ENCODE measurements at regions not wholly inside any gene's neighbourhood (a gene's known extent, or its start where the extent isn't known, plus 50 kb on each side); places are given as distances from the start of the nearest gene placed in this dataset.

GRCh38 chr14:58947814-58948445 lies 240.5 kb upstream of the DAAM1 start:
- H3K9me3 ChIP-seq (ENCODE audit: insufficient read depth, low read length): peaks cover 8% of the 10 kb centered on the region; the same call in 1 of the 2 replicates
- TF ChIP-seq SUZ12 (IDR thresholded peaks at IDR 0.05; ENCODE audit: extremely low read depth, insufficient read depth, insufficient read length): no peak
- no peak for TF ChIP-seq YY1 (IDR thresholded peaks at IDR 0.05; ENCODE audit: insufficient read depth, insufficient read length)
- TF ChIP-seq ZNF274 (IDR thresholded peaks at IDR 0.05; ENCODE audit: low read depth, low read length): no peak
- no peak overlapping the region for H3K9ac ChIP-seq (ENCODE audit: insufficient read length, low read depth)
- H3K27me3 ChIP-seq (ENCODE audit: insufficient read depth, insufficient read length): no peaks in the 10 kb centered on the region
- H3K36me3 ChIP-seq (ENCODE audit: insufficient read depth, insufficient read length, low read length): no peaks in the 10 kb centered on the region
- DNase-seq (ENCODE audit: low read depth, low spot score): no peak
- H3K4me3 ChIP-seq (ENCODE audit: insufficient read length, low read depth): no peak overlapping the region
- H3K4me1 ChIP-seq (ENCODE audit: insufficient read depth, insufficient read length): no peaks in the 10 kb centered on the region

DNA sequence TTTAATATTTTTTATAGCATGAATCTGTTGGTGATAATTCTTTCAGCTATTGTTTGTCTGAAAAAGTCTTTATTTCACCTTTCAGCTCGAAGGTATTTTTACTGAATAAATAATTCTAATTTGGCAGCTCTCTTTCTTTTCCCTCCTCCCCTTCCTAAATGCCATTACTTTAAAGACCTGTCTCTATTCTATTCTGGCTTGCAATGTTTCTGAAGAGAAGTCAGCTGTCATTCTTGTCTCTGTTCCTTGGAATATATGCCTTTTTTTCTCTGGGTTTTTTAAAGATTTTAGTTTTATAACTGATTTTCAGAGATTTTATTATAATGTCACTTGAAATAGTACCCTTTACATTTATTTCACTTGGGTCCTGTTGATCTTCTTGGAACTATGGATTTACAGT lies 237.9 kb upstream of the DAAM1 start:
- no peak for DNase-seq (ENCODE audit: low read depth, low spot score)
- TF ChIP-seq YY1 (IDR thresholded peaks at IDR 0.05; ENCODE audit: insufficient read depth, insufficient read length): no peak
- TF ChIP-seq ZNF274 (IDR thresholded peaks at IDR 0.05; ENCODE audit: low read depth, low read length): no peak
- no peak for TF ChIP-seq SUZ12 (IDR thresholded peaks at IDR 0.05; ENCODE audit: extremely low read depth, insufficient read depth, insufficient read length)

GRCh38 chr14:58951143-58951542 lies 237.3 kb upstream of the DAAM1 start:
- H3K4me3 ChIP-seq (ENCODE audit: insufficient read length, low read depth): no peak overlapping the region
- H3K4me1 ChIP-seq (ENCODE audit: insufficient read depth, insufficient read length): no peaks in the 10 kb centered on the region
- peaks cover 8% of the 10 kb centered on the region; the same call in 1 of the 2 replicates for H3K9me3 ChIP-seq (ENCODE audit: insufficient read depth, low read length)
- no peak for TF ChIP-seq ZNF274 (IDR thresholded peaks at IDR 0.05; ENCODE audit: low read depth, low read length)
- TF ChIP-seq YY1 (IDR thresholded peaks at IDR 0.05; ENCODE audit: insufficient read depth, insufficient read length): no peak
- no peak for DNase-seq (ENCODE audit: low read depth, low spot score)
- H3K9ac ChIP-seq (ENCODE audit: insufficient read length, low read depth): no peak overlapping the region
- no peaks in the 10 kb centered on the region for H3K36me3 ChIP-seq (ENCODE audit: insufficient read depth, insufficient read length, low read length)
- H3K27me3 ChIP-seq (ENCODE audit: insufficient read depth, insufficient read length): no peaks in the 10 kb centered on the region

More for the DNA sequence above, 237.9 kb upstream of the DAAM1 start:
- Histone ChIP-seq H3K27me3 (ENCODE audit: insufficient read depth, insufficient read length) (no peaks in the 10 kb centered on the region), H3K9ac (ENCODE audit: insufficient read length, low read depth) (no peak overlapping the region), H3K36me3 (ENCODE audit: insufficient read depth, insufficient read length, low read length) (no peaks in the 10 kb centered on the region), H3K9me3 (ENCODE audit: insufficient read depth, low read length) (peaks cover 8% of the 10 kb centered on the region; the same call in 1 of the 2 replicates), H3K4me3 (ENCODE audit: insufficient read length, low read depth) (no peak overlapping the region), H3K4me1 (ENCODE audit: insufficient read depth, insufficient read length) (no peaks in the 10 kb centered on the region)

DNA sequence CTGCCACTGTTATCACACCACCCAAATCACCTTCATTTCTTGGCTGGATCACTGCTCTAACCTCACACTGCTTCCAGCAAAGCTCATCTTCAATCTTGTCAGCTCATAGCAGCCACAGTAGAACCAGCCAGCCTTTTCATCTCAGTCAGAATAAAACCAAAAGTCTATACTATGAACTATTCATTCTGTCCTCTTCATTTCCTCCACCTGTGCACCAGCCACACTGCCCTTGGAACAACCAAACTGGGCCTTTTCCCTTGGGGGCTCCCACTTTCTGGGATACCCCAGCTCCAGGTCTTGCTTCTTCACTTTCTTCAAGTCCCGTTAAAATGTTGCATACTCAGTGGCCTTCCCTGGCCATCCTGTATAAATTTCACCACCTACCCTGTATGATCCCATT lies 234.4 kb upstream of the DAAM1 start:
- no peaks in the 10 kb centered on the region for H3K4me1 ChIP-seq (ENCODE audit: insufficient read depth, insufficient read length)
- H3K27me3 ChIP-seq (ENCODE audit: insufficient read depth, insufficient read length): no peaks in the 10 kb centered on the region
- no peaks in the 10 kb centered on the region for H3K36me3 ChIP-seq (ENCODE audit: insufficient read depth, insufficient read length, low read length)
- no peak overlapping the region for H3K4me3 ChIP-seq (ENCODE audit: insufficient read length, low read depth)
- DNase-seq (ENCODE audit: low read depth, low spot score): no peak
- H3K9ac ChIP-seq (ENCODE audit: insufficient read length, low read depth): no peak overlapping the region
- TF ChIP-seq YY1 (IDR thresholded peaks at IDR 0.05; ENCODE audit: insufficient read depth, insufficient read length) (no peak), SUZ12 (IDR thresholded peaks at IDR 0.05; ENCODE audit: extremely low read depth, insufficient read depth, insufficient read length) (no peak), ZNF274 (IDR thresholded peaks at IDR 0.05; ENCODE audit: low read depth, low read length) (no peak)
- peaks cover 8% of the 10 kb centered on the region; the same call in 1 of the 2 replicates for H3K9me3 ChIP-seq (ENCODE audit: insufficient read depth, low read length)

DNA sequence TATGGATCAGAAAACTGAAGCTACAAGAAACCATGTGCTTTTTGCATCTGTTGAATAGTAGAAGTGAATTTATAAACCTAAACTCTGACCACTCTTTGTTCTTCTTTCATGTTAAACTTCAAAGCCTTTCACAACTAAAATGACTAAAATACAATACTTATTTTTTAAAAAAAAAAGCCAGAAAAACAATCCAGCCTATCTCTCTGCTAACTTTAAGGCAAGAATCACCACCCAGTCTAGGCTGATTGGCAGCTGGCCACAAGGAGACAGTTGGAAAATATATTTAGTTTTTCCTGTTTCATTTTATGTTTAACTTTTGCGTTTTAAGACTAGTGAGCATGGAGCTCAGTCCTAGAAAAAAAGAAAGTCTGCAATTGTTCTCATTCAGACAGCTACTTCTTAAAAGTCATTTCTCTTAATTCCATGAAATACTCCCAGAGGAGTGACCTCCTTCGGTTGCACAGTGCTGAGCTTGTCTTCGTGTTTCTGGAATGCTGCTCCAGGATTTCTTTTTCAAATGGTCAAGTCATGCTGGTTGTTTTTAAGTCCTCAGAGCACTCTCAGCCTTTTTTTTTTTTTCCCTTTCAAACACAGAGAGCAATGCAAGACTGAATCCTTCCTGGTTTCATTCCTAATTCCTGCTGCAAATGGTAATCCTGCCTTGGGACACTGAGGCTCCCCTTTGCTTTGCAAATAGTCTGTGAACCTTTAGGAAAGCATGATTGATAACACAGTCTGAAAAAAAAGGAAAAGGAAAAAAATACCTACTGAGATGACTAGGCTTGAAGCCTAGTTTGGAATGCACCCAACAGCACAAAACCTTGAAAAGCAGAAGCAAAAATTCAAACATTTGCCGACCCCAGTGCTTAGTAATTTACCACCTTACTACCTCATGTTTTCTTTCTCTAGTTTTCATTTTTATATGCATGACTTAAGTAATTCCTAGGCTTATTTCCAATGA lies 233.3 kb upstream of the DAAM1 start:
- Histone ChIP-seq H3K4me1 (ENCODE audit: insufficient read depth, insufficient read length) (no peaks in the 10 kb centered on the region), H3K9me3 (ENCODE audit: insufficient read depth, low read length) (peaks cover 8% of the 10 kb centered on the region; the same call in 1 of the 2 replicates), H3K27me3 (ENCODE audit: insufficient read depth, insufficient read length) (no peaks in the 10 kb centered on the region), H3K9ac (ENCODE audit: insufficient read length, low read depth) (no peak overlapping the region), H3K36me3 (ENCODE audit: insufficient read depth, insufficient read length, low read length) (no peaks in the 10 kb centered on the region), H3K4me3 (ENCODE audit: insufficient read length, low read depth) (no peak overlapping the region)
- DNase-seq (ENCODE audit: low read depth, low spot score): peak; percentile 51
- TF ChIP-seq SUZ12 (IDR thresholded peaks at IDR 0.05; ENCODE audit: extremely low read depth, insufficient read depth, insufficient read length) (no peak), YY1 (IDR thresholded peaks at IDR 0.05; ENCODE audit: insufficient read depth, insufficient read length) (no peak), ZNF274 (IDR thresholded peaks at IDR 0.05; ENCODE audit: low read depth, low read length) (no peak)

DNA sequence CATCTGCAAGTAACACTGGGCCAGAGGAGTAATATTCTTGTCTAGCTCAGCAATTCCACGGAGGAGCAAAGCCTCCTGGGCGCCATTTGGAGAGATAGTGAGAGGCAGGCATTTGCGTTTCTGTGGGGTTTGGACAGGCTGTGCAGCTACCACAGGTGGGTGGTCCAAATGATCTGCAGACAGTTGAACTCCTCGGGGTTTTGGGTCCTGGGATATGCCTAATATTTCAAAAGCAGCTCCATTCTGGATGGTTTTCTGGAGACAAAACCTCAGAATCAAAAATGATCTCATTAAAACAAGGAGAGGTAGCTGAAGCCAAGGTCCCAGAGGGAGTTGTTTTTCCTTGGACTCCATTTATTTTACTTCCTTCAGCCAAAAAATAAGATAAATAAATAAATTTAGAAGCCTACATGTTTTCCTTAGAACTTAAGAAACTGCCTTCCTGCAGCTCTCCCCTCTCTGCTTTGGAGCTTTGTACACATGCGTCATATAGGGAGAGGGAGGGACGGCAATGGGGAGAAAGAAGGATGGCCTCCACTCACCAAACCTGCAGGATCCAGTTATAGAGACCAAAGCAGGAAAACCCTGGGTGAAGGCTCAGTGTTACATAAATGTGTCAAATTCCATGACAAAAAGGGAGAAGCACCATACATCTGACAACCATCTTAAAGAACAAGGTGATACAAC lies 227.3 kb upstream of the DAAM1 start:
- no peak overlapping the region for H3K9ac ChIP-seq (ENCODE audit: insufficient read length, low read depth)

More for the DNA sequence above, 227.3 kb upstream of the DAAM1 start:
- H3K9me3 ChIP-seq (ENCODE audit: insufficient read depth, low read length): no peaks in the 10 kb centered on the region
- no peak for TF ChIP-seq YY1 (IDR thresholded peaks at IDR 0.05; ENCODE audit: insufficient read depth, insufficient read length)
- TF ChIP-seq SUZ12 (IDR thresholded peaks at IDR 0.05; ENCODE audit: extremely low read depth, insufficient read depth, insufficient read length): no peak
- TF ChIP-seq ZNF274 (IDR thresholded peaks at IDR 0.05; ENCODE audit: low read depth, low read length): no peak
- no peak overlapping the region for H3K4me3 ChIP-seq (ENCODE audit: insufficient read length, low read depth)
- DNase-seq (ENCODE audit: low read depth, low spot score): no peak
- H3K27me3 ChIP-seq (ENCODE audit: insufficient read depth, insufficient read length): no peaks in the 10 kb centered on the region
- no peaks in the 10 kb centered on the region for H3K4me1 ChIP-seq (ENCODE audit: insufficient read depth, insufficient read length)
- H3K36me3 ChIP-seq (ENCODE audit: insufficient read depth, insufficient read length, low read length): no peaks in the 10 kb centered on the region

Data from NT2/D1 (cell line).